NB4 (cell line): ENCODE measurements at regions not wholly inside any gene's neighbourhood (a gene's known extent, or its start where the extent isn't known, plus 50 kb on each side); places are given as distances from the start of the nearest gene placed in this dataset.

Source experiments
- DNase-seq: peaks from one replicate; pipeline ENCODE4 v3.0.0; 2010; ENCODE audit warnings: low read depth
- H3K4me3 ChIP-seq: one replicate; pipeline ENCODE4 v1.5.1; 2011; ENCODE audit warnings: mild to moderate bottlenecking, low read depth, low read length, moderate library complexity
- MYC ChIP-seq: IDR thresholded peaks from 2 replicates; pipeline ENCODE4 v1.6.1; 2011; ENCODE audit warnings: low read depth, low read length
- POLR2A ChIP-seq: IDR thresholded peaks from 2 replicates; pipeline ENCODE4 v1.6.1; 2011; ENCODE audit warnings: mild to moderate bottlenecking; ENCODE audit not compliant: insufficient read length; ENCODE audit errors: extremely low read depth
- TF ChIP-seq, protein P1 (sequence below): IDR thresholded peaks from one replicate; pipeline ENCODE4 v1.5.1; 2012; ENCODE audit warnings: low read depth, low read length
- TF ChIP-seq, protein P2 (sequence below): IDR thresholded peaks from 2 replicates; pipeline ENCODE4 v1.6.1; 2011; ENCODE audit warnings: low read depth, low read length

DNA sequence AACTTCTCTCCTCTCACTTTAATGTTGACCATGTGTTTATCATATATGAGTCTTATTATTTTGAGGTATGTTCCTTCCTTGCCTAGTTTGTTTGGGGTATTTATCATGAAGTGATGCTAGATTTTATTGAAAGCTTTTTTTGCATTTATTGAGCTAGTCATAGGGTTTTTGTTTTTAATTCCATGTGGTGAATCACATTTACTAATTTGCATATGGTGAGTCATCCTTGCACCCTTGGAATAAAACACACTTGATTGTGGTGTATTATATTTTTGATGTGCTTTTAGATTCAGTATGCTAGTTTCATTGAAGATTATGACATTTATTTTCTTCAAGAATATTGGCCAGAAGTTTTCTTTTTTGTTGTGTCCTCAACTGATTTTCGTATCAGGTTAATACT is 464.6 kb downstream of the PCDH18 start:
- no peak for DNase-seq
- TF ChIP-seq MYC, result no peak
- TF ChIP-seq, protein P1, sequence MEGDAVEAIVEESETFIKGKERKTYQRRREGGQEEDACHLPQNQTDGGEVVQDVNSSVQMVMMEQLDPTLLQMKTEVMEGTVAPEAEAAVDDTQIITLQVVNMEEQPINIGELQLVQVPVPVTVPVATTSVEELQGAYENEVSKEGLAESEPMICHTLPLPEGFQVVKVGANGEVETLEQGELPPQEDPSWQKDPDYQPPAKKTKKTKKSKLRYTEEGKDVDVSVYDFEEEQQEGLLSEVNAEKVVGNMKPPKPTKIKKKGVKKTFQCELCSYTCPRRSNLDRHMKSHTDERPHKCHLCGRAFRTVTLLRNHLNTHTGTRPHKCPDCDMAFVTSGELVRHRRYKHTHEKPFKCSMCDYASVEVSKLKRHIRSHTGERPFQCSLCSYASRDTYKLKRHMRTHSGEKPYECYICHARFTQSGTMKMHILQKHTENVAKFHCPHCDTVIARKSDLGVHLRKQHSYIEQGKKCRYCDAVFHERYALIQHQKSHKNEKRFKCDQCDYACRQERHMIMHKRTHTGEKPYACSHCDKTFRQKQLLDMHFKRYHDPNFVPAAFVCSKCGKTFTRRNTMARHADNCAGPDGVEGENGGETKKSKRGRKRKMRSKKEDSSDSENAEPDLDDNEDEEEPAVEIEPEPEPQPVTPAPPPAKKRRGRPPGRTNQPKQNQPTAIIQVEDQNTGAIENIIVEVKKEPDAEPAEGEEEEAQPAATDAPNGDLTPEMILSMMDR, result no peak
- no peak overlapping the region for H3K4me3 ChIP-seq

DNA sequence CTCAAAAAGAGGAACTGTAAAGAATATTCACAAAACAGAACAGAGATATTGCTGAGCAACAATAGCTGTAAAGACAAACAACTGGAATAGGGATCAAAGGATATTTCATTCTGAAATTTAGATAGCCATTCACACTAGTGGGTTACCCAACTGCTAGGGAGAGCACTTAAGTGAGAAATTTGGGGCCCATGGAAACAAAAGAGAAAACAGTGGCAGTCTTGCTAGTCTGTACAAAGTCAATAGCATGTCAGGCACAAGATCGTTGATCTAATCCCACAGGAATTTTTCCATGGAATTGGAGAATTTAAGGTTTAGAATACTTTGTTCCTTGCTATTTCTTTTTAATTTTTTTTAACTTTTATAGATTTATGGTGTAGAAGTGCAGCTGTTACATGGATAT is 467.0 kb downstream of the PCDH18 start:
- no peak for DNase-seq
- TF ChIP-seq, protein P1, result no peak
- TF ChIP-seq POLR2A (no peak), MYC (no peak)
- TF ChIP-seq, protein P2, sequence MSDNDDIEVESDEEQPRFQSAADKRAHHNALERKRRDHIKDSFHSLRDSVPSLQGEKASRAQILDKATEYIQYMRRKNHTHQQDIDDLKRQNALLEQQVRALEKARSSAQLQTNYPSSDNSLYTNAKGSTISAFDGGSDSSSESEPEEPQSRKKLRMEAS, result no peak
- H3K4me3 ChIP-seq, result no peak overlapping the region

DNA sequence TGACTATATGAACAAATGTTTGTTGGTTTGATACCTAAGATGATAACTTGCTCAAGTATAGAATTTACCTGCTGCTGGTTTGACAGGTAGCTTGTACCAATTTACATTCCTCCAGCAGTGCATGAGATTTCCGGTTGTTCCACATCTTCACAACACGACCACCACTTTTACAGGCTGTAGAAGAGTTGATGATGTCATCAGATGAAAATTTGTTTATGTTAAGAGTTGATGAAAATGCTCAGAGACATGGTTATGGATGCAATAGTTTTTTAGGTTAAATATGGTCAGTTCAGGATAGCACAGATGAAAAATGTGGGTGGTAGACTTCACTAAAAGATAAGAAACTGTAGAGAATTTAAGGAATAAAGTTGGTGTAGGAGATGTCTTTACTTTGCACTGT is 468.3 kb downstream of the PCDH18 start:
- no peak overlapping the region for H3K4me3 ChIP-seq
- TF ChIP-seq MYC (no peak), POLR2A (no peak)
- TF ChIP-seq, protein P2, result no peak
- TF ChIP-seq, protein P1, result no peak
- no peak for DNase-seq

DNA sequence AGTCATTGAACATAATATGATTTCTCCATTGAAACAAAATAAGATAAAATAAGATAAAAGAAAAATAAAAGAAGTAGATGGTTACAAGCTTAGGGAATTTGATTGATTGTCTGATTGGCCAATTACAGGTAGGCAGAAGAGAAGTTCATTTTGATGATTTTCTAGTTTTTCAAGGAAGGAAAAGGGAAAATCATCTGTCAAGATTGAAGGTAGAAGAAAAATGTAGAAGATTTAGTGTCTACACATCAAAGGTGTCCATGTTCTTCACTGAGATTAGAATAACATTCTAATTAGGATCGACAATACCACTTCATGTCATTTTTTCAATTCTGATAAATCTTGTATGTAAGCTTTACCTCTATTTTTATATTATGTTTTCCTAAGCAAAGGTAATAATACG is 489.1 kb downstream of the PCDH18 start:
- DNase-seq, result no peak
- H3K4me3 ChIP-seq, result no peak overlapping the region
- TF ChIP-seq, protein P1, result no peak
- TF ChIP-seq MYC, result no peak
- TF ChIP-seq POLR2A, result no peak
- TF ChIP-seq, protein P2, result no peak

DNA sequence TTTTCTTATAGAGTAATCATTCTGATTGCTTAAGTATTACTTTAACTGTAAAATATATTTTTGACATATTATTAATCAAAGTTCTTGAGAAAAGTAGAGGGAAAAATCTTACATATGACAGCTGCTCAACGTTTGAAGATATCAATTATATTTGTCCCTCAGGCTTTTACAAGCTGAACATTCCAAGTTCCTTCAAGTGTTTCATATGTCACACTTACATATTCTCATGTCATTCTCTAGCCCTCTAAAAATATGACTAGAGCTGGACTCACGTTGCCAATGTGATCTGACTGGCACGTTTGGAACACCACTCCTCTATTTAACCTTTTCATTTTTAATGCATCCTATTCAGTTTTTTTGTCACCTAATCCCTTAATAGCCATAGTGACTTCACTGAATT is 492.9 kb downstream of the PCDH18 start:
- TF ChIP-seq MYC, result no peak
- TF ChIP-seq, protein P2, result no peak
- TF ChIP-seq, protein P1, result no peak
- TF ChIP-seq POLR2A, result no peak
- no peak overlapping the region for H3K4me3 ChIP-seq
- DNase-seq, result no peak

DNA sequence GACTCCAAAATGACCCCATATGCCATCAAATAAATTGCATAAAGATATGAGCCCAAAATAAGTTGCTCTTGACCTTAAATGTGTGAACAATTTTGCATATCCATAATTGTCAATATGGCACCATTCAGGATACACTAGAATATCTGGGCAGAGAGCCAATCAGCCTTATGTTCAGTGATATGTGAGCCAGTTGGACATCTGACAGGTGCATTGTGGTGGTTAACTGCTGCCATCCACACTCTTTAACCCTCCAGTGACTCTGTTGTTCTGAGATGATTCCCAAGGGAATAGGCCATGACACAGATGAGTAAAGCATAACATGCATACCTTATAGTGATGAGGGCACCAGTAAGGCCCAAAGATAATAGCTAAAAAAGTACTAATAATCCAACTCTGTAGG is 500.1 kb downstream of the PCDH18 start:
- TF ChIP-seq MYC (no peak), POLR2A (no peak)
- TF ChIP-seq, protein P2, result no peak
- TF ChIP-seq, protein P1, result no peak
- no peak for DNase-seq
- no peak overlapping the region for H3K4me3 ChIP-seq
